Activated CD4-positive, alpha-beta T cell treated with anti-CD3 and anti-CD28 coated beads, Interleukin-10, Interleukin-2, amounts not matched to agents 100 ng/mL and 50 ng/mL, durations not matched to agents 16 hours and 8 hours (primary cell): ENCODE measurements at regions not wholly inside any gene's neighbourhood (a gene's known extent, or its start where the extent isn't known, plus 50 kb on each side); places are given as distances from the start of the nearest gene placed in this dataset.

Experiments
- DNase-seq: peaks from one replicate; pipeline ENCODE4 v3.0.0-alpha.2; 2020

GRCh38 chr15:39194106-39194830, 386.6 kb upstream of the THBS1 start:
- DNase-seq = no peak

GRCh38 chr15:39195961-39196486, 384.9 kb upstream of the THBS1 start:
- DNase-seq = no peak

GRCh38 chr15:39198044-39199000, 382.6 kb upstream of the THBS1 start:
- DNase-seq = no peak

- no peak for DNase-seq
These were observed 381.8 kb upstream of the THBS1 start for GRCh38 chr15:39199076-39199475.

- DNase-seq = no peak
These were observed 380.3 kb upstream of the THBS1 start for GRCh38 chr15:39200586-39200985.

- DNase-seq = no peak
These were observed 378.2 kb upstream of the THBS1 start for GRCh38 chr15:39202641-39203040.

- DNase-seq = no peak
These were observed 376.8 kb upstream of the THBS1 start for GRCh38 chr15:39204031-39204430.

- no peak for DNase-seq
These were observed 375.8 kb upstream of the THBS1 start for GRCh38 chr15:39205081-39205480.

GRCh38 chr15:39205506-39206371, 375.1 kb upstream of the THBS1 start:
- no peak for DNase-seq

GRCh38 chr15:39207532-39208115, 373.3 kb upstream of the THBS1 start:
- no peak for DNase-seq

- DNase-seq = no peak
These were observed 372.7 kb upstream of the THBS1 start for GRCh38 chr15:39208187-39208586.

- DNase-seq = no peak
These were observed 371.2 kb upstream of the THBS1 start for GRCh38 chr15:39209548-39210211.

GRCh38 chr15:39211108-39211979, 369.5 kb upstream of the THBS1 start:
- no peak for DNase-seq

- no peak for DNase-seq
These were observed 367.5 kb upstream of the THBS1 start for GRCh38 chr15:39213385-39213840.

GRCh38 chr15:39215015-39215414, 365.9 kb upstream of the THBS1 start:
- no peak for DNase-seq

GRCh38 chr15:39216816-39217215, 364.1 kb upstream of the THBS1 start:
- DNase-seq = no peak

GRCh38 chr15:39219608-39220007, 361.3 kb upstream of the THBS1 start:
- no peak for DNase-seq

GRCh38 chr15:39226169-39226937, 354.5 kb upstream of the THBS1 start:
- DNase-seq = no peak

- no peak for DNase-seq
These were observed 353.9 kb upstream of the THBS1 start for GRCh38 chr15:39227001-39227400.

- no peak for DNase-seq
These were observed 352.0 kb upstream of the THBS1 start for GRCh38 chr15:39228889-39229288.
